ENCODE measurements at regions not wholly inside any gene's neighbourhood (a gene's known extent, or its start where the extent isn't known, plus 50 kb on each side); places are given as distances from the start of the nearest gene placed in this dataset.

GRCh38 chr9:90044710-90045151 lies 439.9 kb downstream of the GADD45G start (continued):
- TF ChIP-seq, protein P1, sequence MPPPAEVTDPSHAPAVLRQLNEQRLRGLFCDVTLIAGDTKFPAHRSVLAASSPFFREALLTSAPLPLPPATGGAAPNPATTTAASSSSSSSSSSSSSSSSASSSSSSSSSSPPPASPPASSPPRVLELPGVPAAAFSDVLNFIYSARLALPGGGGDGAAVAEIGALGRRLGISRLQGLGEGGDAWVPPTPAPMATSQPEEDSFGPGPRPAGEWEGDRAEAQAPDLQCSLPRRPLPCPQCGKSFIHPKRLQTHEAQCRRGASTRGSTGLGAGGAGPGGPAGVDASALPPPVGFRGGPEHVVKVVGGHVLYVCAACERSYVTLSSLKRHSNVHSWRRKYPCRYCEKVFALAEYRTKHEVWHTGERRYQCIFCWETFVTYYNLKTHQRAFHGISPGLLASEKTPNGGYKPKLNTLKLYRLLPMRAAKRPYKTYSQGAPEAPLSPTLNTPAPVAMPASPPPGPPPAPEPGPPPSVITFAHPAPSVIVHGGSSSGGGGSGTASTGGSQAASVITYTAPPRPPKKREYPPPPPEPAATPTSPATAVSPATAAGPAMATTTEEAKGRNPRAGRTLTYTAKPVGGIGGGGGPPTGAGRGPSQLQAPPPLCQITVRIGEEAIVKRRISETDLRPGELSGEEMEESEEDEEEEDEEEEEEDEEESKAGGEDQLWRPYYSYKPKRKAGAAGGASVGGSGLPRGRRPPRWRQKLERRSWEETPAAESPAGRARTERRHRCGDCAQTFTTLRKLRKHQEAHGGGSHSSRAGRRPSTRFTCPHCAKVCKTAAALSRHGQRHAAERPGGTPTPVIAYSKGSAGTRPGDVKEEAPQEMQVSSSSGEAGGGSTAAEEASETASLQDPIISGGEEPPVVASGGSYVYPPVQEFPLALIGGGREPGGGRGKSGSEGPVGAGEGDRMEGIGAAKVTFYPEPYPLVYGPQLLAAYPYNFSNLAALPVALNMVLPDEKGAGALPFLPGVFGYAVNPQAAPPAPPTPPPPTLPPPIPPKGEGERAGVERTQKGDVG (CRISPR knock-in tag; IDR thresholded peaks at IDR 0.05) = no peak
- TF ChIP-seq ESRRA (IDR thresholded peaks at IDR 0.05; ENCODE audit: low read length) = no peak

GRCh38 chr9:90046317-90046861 lies 441.6 kb downstream of the GADD45G start:
- Histone ChIP-seq H4K20me1 (ENCODE audit: control insufficient read depth, insufficient read depth) (no peaks in the 10 kb centered on the region), H3K4me2 (ENCODE audit: control insufficient read depth, insufficient read depth) (no peak overlapping the region), H3K27ac (ENCODE audit: control insufficient read depth, insufficient read depth) (no peak overlapping the region), H3K4me1 (ENCODE audit: control insufficient read depth, insufficient read depth, low read length) (no peaks in the 10 kb centered on the region), H3K79me2 (ENCODE audit: control insufficient read depth, insufficient read depth, low read length) (no peaks in the 10 kb centered on the region), H3K36me3 (ENCODE audit: control insufficient read depth in 2 of 2, insufficient read depth in 2 of 2, low read length in 1 of 2) (no peaks in the 10 kb centered on the region), H3K4me3 (no peak overlapping the region), H3K9me3 (replicated peaks; ENCODE audit: control insufficient read depth, insufficient read depth, low read length) (no peaks in the 10 kb centered on the region), H3K27me3 (replicated peaks in 1 of 2; ENCODE audit: control insufficient read depth in 2 of 2, insufficient read depth in 2 of 2, low read length in 1 of 2) (no peaks in the 10 kb centered on the region), H3K9ac (ENCODE audit: control insufficient read depth, insufficient read depth, low read length) (no peak overlapping the region), H2AFZ (ENCODE audit: control insufficient read depth, low read depth, low read length) (no peak overlapping the region)
- intact Hi-C loops (cut with micrococcal nuclease; ENCODE audit: unreplicated experiment) = no loop called here
- no TSS peak for BruUV-seq (replicated peaks)
- DNase-seq (ENCODE audit: low read depth, low spot score) (no peak), FAIRE-seq (no peak), ATAC-seq (no peak)
- RAD21 ChIA-PET (ENCODE audit: unreplicated experiment) = interaction anchor here (1.3 kb wide), 1 partner anchor 15 kb away, joined by 3 read pairs; no protein-coding TSS in a partner anchor
- in situ Hi-C loops (cut with MboI) = no loop called here
- SMC1A ChIA-PET (ENCODE audit: uncharacterized antibody, unreplicated experiment) = interaction anchor here (1.4 kb wide), 1 partner anchor 54 kb away, joined by 5 read pairs; no protein-coding TSS in a partner anchor
- CTCF ChIA-PET = no interaction called here
- POLR2A ChIA-PET = interaction anchor here (0.6 kb wide), 1 partner anchor 120 kb away, joined by 6 read pairs; no protein-coding TSS in a partner anchor
- 9% methylated on average over 7 of the region's 7 CpGs for WGBS (ENCODE audit: insufficient coverage, insufficient replicate concordance, low lambda C conversion rate, missing lambda C conversion rate)
- TF ChIP-seq KDM1A (IDR thresholded peaks at IDR 0.05; ENCODE audit: borderline replicate concordance) (no peak), CHD4 (IDR thresholded peaks at IDR 0.05) (no peak), STAT1 (conservative IDR thresholded peaks at IDR 0.05) (no peak), NR2F1 (conservative IDR thresholded peaks at IDR 0.05) (no peak)
- TF ChIP-seq, protein P2, sequence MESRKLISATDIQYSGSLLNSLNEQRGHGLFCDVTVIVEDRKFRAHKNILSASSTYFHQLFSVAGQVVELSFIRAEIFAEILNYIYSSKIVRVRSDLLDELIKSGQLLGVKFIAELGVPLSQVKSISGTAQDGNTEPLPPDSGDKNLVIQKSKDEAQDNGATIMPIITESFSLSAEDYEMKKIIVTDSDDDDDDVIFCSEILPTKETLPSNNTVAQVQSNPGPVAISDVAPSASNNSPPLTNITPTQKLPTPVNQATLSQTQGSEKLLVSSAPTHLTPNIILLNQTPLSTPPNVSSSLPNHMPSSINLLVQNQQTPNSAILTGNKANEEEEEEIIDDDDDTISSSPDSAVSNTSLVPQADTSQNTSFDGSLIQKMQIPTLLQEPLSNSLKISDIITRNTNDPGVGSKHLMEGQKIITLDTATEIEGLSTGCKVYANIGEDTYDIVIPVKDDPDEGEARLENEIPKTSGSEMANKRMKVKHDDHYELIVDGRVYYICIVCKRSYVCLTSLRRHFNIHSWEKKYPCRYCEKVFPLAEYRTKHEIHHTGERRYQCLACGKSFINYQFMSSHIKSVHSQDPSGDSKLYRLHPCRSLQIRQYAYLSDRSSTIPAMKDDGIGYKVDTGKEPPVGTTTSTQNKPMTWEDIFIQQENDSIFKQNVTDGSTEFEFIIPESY (IDR thresholded peaks at IDR 0.05) = no peak
- TF ChIP-seq, protein P3, sequence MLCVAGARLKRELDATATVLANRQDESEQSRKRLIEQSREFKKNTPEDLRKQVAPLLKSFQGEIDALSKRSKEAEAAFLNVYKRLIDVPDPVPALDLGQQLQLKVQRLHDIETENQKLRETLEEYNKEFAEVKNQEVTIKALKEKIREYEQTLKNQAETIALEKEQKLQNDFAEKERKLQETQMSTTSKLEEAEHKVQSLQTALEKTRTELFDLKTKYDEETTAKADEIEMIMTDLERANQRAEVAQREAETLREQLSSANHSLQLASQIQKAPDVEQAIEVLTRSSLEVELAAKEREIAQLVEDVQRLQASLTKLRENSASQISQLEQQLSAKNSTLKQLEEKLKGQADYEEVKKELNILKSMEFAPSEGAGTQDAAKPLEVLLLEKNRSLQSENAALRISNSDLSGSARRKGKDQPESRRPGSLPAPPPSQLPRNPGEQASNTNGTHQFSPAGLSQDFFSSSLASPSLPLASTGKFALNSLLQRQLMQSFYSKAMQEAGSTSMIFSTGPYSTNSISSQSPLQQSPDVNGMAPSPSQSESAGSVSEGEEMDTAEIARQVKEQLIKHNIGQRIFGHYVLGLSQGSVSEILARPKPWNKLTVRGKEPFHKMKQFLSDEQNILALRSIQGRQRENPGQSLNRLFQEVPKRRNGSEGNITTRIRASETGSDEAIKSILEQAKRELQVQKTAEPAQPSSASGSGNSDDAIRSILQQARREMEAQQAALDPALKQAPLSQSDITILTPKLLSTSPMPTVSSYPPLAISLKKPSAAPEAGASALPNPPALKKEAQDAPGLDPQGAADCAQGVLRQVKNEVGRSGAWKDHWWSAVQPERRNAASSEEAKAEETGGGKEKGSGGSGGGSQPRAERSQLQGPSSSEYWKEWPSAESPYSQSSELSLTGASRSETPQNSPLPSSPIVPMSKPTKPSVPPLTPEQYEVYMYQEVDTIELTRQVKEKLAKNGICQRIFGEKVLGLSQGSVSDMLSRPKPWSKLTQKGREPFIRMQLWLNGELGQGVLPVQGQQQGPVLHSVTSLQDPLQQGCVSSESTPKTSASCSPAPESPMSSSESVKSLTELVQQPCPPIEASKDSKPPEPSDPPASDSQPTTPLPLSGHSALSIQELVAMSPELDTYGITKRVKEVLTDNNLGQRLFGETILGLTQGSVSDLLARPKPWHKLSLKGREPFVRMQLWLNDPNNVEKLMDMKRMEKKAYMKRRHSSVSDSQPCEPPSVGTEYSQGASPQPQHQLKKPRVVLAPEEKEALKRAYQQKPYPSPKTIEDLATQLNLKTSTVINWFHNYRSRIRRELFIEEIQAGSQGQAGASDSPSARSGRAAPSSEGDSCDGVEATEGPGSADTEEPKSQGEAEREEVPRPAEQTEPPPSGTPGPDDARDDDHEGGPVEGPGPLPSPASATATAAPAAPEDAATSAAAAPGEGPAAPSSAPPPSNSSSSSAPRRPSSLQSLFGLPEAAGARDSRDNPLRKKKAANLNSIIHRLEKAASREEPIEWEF (IDR thresholded peaks at IDR 0.05; ENCODE audit: insufficient replicate concordance, low read depth, low read length) = no peak
- TF ChIP-seq, protein P4, sequence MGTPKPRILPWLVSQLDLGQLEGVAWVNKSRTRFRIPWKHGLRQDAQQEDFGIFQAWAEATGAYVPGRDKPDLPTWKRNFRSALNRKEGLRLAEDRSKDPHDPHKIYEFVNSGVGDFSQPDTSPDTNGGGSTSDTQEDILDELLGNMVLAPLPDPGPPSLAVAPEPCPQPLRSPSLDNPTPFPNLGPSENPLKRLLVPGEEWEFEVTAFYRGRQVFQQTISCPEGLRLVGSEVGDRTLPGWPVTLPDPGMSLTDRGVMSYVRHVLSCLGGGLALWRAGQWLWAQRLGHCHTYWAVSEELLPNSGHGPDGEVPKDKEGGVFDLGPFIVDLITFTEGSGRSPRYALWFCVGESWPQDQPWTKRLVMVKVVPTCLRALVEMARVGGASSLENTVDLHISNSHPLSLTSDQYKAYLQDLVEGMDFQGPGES (IDR thresholded peaks at IDR 0.05) = no peak
